MCF 10A (cell line): ENCODE measurements at regions not wholly inside any gene's neighbourhood (a gene's known extent, or its start where the extent isn't known, plus 50 kb on each side); places are given as distances from the start of the nearest gene placed in this dataset.

Experiments used
- BruUV-seq: library from RNA; stranded (reverse); fragments of 400-500 nt; replicated peaks from 2 replicates; lab custom pipeline; 2021; lab: Mats Ljungman, UMichigan
- CTCF ChIA-PET: fragments of 300-600 bp; sonication (Branson Sonifier 250); formaldehyde crosslinking; extraction: SDS; loops from one replicate; lab custom pipeline; 2021; ENCODE audit warnings: antibody characterized with exemption, inconsistent platforms; lab: Yijun Ruan, JAX
- POLR2A ChIA-PET: fragments of 300-600, 350-650 bp; sonication (Branson Sonifier 250); formaldehyde crosslinking; extraction: SDS; loops from one replicate; lab custom pipeline; 2020; ENCODE audit warnings: antibody characterized with exemption, inconsistent platforms; lab: Yijun Ruan, JAX
- DNase-seq: peaks from one replicate; pipeline ENCODE4 v3.0.0-alpha.2; 2018; ENCODE audit not compliant: unreplicated experiment
- H3K27ac Mint-ChIP-seq: one replicate; pipeline ENCODE4 v1.8.0; 2022; ENCODE audit warnings: mild to moderate bottlenecking, low read depth, mixed read lengths; ENCODE audit not compliant: unreplicated experiment
- H3K27me3 Mint-ChIP-seq: one replicate; pipeline ENCODE4 v1.8.0; 2022; ENCODE audit warnings: mixed read lengths; ENCODE audit not compliant: insufficient read depth, unreplicated experiment
- H3K36me3 Mint-ChIP-seq: one replicate; pipeline ENCODE4 v1.8.0; 2022; ENCODE audit warnings: mild to moderate bottlenecking, moderate library complexity, mixed read lengths; ENCODE audit not compliant: insufficient read depth, unreplicated experiment
- H3K4me1 Mint-ChIP-seq: one replicate; pipeline ENCODE4 v1.8.0; 2022; ENCODE audit warnings: mixed read lengths; ENCODE audit not compliant: insufficient read depth, unreplicated experiment
- H3K4me3 Mint-ChIP-seq: one replicate; pipeline ENCODE4 v1.8.0; 2022; ENCODE audit warnings: mild to moderate bottlenecking, moderate library complexity, mixed read lengths; ENCODE audit not compliant: unreplicated experiment
- H3K9me3 Mint-ChIP-seq: one replicate; pipeline ENCODE4 v1.8.0; 2022; ENCODE audit warnings: mixed read lengths; ENCODE audit not compliant: unreplicated experiment
- intact Hi-C: fragments of 100-400 bp; cut with micrococcal nuclease; formaldehyde crosslinking; loops from 2 replicates; pipeline ENCODE4 v1.14.1; 2022
- TF ChIP-seq, protein P1 (sequence below): fragments of 200-600 bp; IDR thresholded peaks from one replicate; pipeline ENCODE4 v1.8.0; 2022; ENCODE audit warnings: antibody characterized with exemption, mild to moderate bottlenecking; ENCODE audit not compliant: unreplicated experiment

DNA sequence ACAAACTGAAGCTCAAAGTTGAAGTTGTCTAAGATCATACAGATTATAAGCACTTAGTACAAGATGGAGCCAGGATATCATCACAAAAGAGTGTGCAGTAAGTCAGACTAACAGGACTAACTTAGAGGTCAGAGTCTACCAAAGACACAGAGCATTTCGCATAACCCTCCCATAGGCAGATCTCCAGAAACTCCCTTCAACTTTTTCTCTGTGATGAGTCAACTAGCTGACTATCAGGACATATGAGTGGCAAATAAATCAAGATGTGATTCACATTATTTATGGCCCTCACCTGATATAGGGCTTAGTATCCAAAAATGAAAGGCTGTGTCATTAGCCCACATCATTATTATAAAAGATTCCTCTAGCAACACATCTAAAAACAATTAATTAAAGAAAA lies 484.6 kb downstream of the GALC start:
- H3K4me1 Mint-ChIP-seq: no peaks in the 10 kb centered on the region
- no peaks in the 10 kb centered on the region for H3K9me3 Mint-ChIP-seq
- H3K27me3 Mint-ChIP-seq: no peaks in the 10 kb centered on the region
- no peak overlapping the region for H3K4me3 Mint-ChIP-seq
- no TSS peak for BruUV-seq
- POLR2A ChIA-PET: interaction anchor here (1.5 kb wide), 1 partner anchor 47 kb away, joined by 5 read pairs; no protein-coding TSS in a partner anchor
- DNase-seq: peak; percentile 31
- TF ChIP-seq, protein P1, sequence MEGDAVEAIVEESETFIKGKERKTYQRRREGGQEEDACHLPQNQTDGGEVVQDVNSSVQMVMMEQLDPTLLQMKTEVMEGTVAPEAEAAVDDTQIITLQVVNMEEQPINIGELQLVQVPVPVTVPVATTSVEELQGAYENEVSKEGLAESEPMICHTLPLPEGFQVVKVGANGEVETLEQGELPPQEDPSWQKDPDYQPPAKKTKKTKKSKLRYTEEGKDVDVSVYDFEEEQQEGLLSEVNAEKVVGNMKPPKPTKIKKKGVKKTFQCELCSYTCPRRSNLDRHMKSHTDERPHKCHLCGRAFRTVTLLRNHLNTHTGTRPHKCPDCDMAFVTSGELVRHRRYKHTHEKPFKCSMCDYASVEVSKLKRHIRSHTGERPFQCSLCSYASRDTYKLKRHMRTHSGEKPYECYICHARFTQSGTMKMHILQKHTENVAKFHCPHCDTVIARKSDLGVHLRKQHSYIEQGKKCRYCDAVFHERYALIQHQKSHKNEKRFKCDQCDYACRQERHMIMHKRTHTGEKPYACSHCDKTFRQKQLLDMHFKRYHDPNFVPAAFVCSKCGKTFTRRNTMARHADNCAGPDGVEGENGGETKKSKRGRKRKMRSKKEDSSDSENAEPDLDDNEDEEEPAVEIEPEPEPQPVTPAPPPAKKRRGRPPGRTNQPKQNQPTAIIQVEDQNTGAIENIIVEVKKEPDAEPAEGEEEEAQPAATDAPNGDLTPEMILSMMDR: no peak
- no peaks in the 10 kb centered on the region for H3K36me3 Mint-ChIP-seq
- CTCF ChIA-PET: interaction anchor here (0.6 kb wide), 1 partner anchor 69 kb away, joined by 3 read pairs; no protein-coding TSS in a partner anchor
- intact Hi-C loops: no loop called here
- H3K27ac Mint-ChIP-seq: no peak overlapping the region

- Mint-ChIP-seq H3K27me3 (no peaks in the 10 kb centered on the region), H3K27ac (no peak overlapping the region), H3K9me3 (no peaks in the 10 kb centered on the region), H3K4me1 (no peaks in the 10 kb centered on the region), H3K4me3 (no peak overlapping the region), H3K36me3 (no peaks in the 10 kb centered on the region)
- intact Hi-C loops: no loop called here
- ChIA-PET CTCF (no interaction called here), POLR2A (no interaction called here)
- TF ChIP-seq, protein P1: no peak
- no TSS peak for BruUV-seq
- no peak for DNase-seq
These were observed 489.3 kb downstream of the GALC start for GRCh38 chr14:87503711-87504110.

DNA sequence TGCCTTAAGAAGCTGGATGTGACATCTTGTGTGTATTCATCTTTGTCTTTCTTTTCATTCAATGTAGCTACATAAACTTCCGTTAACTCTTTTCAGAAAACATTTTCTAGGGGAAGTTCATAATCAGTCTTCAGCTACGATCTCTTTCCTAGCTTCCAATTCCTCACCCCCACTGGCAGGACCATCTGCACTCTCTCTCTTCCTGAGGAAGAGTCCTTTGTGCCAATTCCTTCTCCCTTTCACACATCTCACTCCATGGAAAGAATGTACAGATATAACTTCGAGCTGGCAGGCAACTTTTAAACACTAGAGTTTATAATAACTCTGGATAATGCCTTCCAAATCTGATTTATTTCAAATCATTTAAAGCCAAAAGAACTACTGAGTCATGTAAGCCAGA lies 495.7 kb downstream of the GALC start:
- no peaks in the 10 kb centered on the region for H3K9me3 Mint-ChIP-seq
- H3K4me1 Mint-ChIP-seq: no peaks in the 10 kb centered on the region
- no peak overlapping the region for H3K4me3 Mint-ChIP-seq
- intact Hi-C loops: no loop called here
- POLR2A ChIA-PET: no interaction called here
- H3K27ac Mint-ChIP-seq: no peak overlapping the region
- no peaks in the 10 kb centered on the region for H3K27me3 Mint-ChIP-seq
- H3K36me3 Mint-ChIP-seq: no peaks in the 10 kb centered on the region
- CTCF ChIA-PET: interaction anchor here (1.9 kb wide), 1 partner anchor 8 kb away, joined by 4 read pairs; no protein-coding TSS in a partner anchor
- no peak for DNase-seq
- TF ChIP-seq, protein P1: no peak
- no TSS peak for BruUV-seq

DNA sequence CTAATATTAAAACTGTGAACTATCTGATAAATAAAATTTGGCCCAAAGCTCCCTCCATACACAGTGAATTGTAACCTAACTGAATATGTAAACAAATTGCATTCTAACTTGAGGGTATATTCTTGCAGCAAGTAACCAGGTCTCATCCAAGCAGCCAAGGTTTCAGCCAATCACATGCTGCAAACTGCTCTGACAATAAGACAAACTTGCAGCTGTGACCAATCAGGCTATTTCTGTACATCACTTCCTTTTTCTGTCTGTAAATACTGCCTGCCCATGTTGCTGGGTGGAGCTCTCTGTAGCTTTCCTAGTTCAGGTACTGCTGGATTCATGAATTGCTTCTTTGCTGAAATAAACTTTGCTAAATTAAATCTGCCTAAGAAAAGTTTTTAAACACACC lies 499.0 kb downstream of the GALC start:
- no peaks in the 10 kb centered on the region for H3K9me3 Mint-ChIP-seq
- intact Hi-C loops: no loop called here
- DNase-seq: no peak
- TF ChIP-seq, protein P1: no peak
- no peaks in the 10 kb centered on the region for H3K36me3 Mint-ChIP-seq
- POLR2A ChIA-PET: no interaction called here
- CTCF ChIA-PET: interaction anchor here (0.6 kb wide), 1 partner anchor 311 kb away, joined by 3 read pairs; no protein-coding TSS in a partner anchor
- H3K27ac Mint-ChIP-seq: no peak overlapping the region
- H3K27me3 Mint-ChIP-seq: no peaks in the 10 kb centered on the region
- no TSS peak for BruUV-seq
- H3K4me3 Mint-ChIP-seq: no peak overlapping the region
- no peaks in the 10 kb centered on the region for H3K4me1 Mint-ChIP-seq
